ENCODE measurements at regions not wholly inside any gene's neighbourhood (a gene's known extent, or its start where the extent isn't known, plus 50 kb on each side); places are given as distances from the start of the nearest gene placed in this dataset.
A peak's percentile ranks its signal among the peaks of the same experiment; 100 is the strongest.
"Not testable (repeated sequence)": the region's sequence is repeated elsewhere in the genome, so short reads cannot be mapped to it uniquely, and the experiment has no call there.

GRCh38 chr6:137625100-137625661 lies 131.0 kb upstream of the OLIG3 start:
- DNase-seq: no peak

- no peak for DNase-seq
Measured at GRCh38 chr6:137625808-137626207, 131.6 kb upstream of the OLIG3 start.

- DNase-seq: no peak
Measured at GRCh38 chr6:137630666-137631065, 136.5 kb upstream of the OLIG3 start.

DNA sequence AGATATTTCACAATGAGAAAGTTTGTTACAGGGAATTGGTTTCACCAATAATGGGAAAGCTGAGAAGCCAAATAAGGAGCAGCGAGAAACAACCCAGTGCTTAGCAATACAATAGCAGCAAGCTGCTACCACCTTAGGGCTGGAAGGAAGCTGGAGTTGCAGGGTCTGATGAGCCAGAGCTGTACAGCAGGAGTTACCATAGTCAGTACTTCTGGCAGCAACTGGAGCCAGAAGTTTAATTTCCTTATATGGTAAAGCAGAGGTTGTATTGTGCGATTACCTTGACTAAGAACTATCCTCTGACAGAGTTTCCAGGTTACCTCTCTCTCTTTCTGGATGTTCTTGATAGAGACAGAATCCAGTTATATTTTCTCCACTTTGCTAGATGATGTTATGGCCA lies 137.1 kb upstream of the OLIG3 start:
- no peak for DNase-seq

DNA sequence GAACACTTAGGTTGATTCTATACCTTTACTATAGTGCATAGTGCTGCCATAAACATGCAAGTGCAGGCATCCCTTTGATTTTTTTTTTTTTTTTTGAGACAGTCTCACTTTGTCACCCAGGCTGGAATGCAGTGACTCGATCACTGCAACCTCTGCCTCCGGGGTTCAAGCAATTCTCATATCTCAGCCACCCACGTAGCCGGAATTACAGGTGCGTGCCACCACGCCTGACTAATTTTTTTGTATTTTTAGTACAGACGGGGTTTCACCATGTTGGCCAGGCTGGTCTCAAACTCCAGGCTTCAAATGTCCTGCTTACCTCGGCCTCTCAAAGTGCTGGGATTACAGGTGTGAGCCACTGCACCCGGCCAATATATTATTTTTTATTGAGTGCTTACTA lies 140.0 kb upstream of the OLIG3 start:
- DNase-seq: not testable (repeated sequence)

GRCh38 chr6:137637121-137637520 lies 142.9 kb upstream of the OLIG3 start:
- peak; percentile 96 for DNase-seq

DNA sequence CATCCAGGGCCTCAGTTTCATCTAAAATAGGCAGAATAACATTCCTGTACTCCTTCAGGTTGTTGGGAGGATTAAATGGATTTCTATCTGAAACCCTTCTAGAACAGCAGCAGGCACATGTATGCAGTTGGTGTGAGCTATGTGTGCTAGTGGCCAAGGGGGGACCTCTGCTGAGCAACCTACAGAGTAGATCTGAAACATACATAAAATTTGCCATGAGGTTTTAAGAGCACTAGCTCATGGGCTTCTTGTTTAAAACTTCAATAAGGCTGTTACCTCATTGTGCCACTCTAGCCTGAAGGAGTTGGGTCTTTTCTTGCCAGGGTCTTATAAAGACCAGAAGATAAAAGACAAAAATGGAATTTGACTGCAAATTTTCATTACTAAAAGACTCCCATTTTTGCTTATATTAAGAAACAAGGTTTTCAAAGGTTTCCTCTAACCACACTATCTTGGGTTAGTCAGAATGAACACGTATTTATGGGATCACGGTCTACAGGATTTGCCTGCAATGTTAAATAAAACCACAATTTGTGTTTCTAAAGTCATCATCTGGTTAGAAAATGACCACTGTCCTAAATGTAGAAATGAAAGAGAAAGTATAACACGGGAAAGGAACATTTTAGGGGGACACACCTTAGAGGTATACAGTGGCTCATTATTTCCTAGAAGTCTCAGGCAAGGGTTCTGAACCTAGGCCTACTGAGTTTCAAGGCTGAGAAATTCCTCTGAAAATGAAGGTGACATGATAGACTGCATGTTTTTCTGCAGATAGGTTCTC lies 144.9 kb upstream of the OLIG3 start:
- peak; percentile 6 for DNase-seq

DNA sequence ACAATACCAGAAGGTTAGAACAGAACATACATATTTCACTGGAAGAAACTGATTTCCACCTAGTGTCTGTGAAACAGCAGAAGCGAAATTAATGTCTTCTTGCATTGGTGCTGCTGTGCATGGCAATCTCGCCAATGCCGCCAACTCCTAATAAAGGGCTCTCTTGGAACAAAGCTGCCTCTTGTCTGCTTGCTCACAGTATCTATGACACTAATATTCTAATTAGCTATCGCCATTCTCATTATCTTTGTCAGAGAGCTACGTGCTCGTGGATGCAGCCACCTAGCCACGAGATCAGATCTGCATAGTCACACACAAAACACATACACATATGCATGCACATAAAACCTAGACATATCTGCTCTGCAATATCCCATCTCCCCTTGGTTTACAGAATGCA lies 145.9 kb upstream of the OLIG3 start:
- DNase-seq: no peak

- peak; percentile 80 for DNase-seq
Measured at GRCh38 chr6:137641474-137642077, 147.4 kb upstream of the OLIG3 start.

GRCh38 chr6:137643210-137643609 lies 149.0 kb upstream of the OLIG3 start:
- DNase-seq: not testable (repeated sequence)

GRCh38 chr6:137643644-137644043 lies 149.4 kb upstream of the OLIG3 start:
- DNase-seq: not testable (repeated sequence)

- no peak for DNase-seq
Measured at GRCh38 chr6:137645850-137646249, 151.7 kb upstream of the OLIG3 start.

DNA sequence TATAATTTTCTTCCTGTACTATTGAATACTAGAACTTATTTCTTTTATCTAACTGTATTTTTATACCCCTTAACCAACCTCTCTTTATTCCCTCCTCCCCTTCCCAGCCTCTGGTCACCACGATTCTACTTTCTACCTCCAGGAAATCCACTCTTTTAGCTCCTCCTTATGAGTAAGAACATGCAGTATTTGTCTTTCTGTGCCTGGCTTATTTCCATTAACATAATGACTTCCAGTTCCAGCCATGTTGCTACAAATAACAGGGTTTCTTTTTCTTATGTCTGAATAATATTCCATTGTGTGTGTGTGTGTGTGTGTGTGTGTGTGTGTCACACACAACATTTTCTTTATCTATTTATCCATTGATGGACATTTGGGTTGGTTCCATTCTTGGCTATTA lies 152.3 kb upstream of the OLIG3 start:
- DNase-seq: peak; percentile 42

- peak; percentile 5 for DNase-seq
Measured at GRCh38 chr6:137647762-137648447, 153.7 kb upstream of the OLIG3 start.

DNA sequence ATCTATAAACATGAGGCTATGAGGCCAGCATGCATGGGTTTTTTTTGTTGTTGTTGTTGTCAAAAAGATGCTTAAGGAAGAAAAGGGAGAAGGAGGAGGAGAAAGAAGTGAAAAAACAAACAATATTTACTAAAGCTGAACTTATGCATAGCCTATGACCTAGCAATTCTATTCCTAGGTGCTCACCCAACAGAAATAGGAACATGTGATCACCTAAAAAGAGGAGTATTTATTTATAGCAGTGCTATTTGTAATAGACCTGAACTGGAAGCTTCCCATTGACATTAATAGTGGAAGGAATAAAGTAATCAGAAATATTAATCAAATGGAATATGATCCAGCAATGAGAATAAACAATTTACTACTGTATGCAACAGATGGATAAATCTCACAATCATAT lies 156.5 kb upstream of the OLIG3 start:
- no peak for DNase-seq

DNA sequence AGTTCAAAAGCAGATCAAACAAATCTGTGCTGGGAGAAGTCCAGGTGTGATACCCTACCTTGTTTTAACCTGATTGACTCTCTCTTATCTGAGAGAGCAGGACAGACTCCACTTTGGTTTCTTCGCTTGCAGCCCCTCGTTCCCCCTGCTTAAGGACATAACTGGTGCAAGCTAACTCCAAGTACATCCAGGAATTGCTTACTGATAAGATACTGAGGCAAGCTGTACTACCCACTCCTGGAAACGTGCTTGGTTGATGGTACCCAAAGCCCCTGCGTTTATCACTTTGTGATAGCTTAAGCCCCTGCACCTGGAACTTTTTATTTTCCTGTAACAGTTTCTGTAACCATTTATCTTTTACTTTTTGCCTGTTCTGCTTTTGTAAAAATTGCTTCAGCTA lies 157.0 kb upstream of the OLIG3 start:
- DNase-seq: no peak

- no peak for DNase-seq
Measured at GRCh38 chr6:137651591-137652335, 157.6 kb upstream of the OLIG3 start.

DNA sequence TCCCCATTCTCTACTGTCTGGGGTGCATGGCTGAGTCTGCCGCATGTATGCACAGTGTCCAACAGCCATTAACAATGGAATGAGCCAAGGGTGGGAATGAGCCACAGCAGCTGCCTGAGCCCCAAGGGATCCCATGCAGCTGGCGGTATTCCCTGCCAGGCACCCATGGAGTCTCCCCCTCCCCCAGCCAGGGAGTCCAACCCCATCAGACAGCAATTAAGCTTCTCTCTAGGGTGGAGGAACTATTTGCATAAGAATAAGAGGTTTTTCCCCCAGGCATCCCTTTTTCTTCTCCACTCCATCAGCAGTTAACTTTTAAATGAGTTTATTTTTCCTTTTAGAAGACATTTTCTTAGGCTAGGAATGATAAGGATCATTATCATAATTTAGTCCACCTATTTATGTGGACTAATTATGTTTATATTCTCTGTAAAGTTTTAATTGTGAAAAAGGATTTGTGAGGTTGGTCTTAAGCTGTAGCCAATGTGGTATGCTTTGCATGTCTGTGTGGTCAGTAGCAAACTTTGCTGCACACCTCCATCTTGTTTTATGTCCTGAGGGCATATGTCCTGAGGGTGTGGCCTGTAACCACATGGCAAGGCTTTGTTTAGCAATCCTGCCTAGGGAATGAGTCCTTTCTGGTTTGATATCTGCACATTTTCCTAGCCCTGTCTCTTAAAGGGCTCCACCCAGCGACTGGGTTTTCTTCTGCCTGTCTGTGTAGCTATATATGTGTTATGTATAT lies 158.9 kb upstream of the OLIG3 start:
- DNase-seq: no peak

GRCh38 chr6:137653706-137654059 lies 159.5 kb upstream of the OLIG3 start:
- no peak for DNase-seq

- DNase-seq: no peak
Measured at GRCh38 chr6:137654365-137654981, 160.3 kb upstream of the OLIG3 start.

- no peak for DNase-seq
Measured at GRCh38 chr6:137655291-137655690, 161.1 kb upstream of the OLIG3 start.

- DNase-seq: no peak
Measured at GRCh38 chr6:137656735-137657134, 162.5 kb upstream of the OLIG3 start.
